Endothelial cell (in vitro differentiated cells): ENCODE measurements at regions not wholly inside any gene's neighbourhood (a gene's known extent, or its start where the extent isn't known, plus 50 kb on each side); places are given as distances from the start of the nearest gene placed in this dataset.

Source experiments
- DNase-seq: peaks from one replicate; pipeline ENCODE4 v3.0.0; 2021; ENCODE audit warnings: low spot score
- H3K27ac Mint-ChIP-seq: one replicate; pipeline ENCODE4 v1.8.0; 2021; ENCODE audit warnings: mixed read lengths, inconsistent platforms; ENCODE audit not compliant: unreplicated experiment
- H3K27me3 Mint-ChIP-seq: one replicate; pipeline ENCODE4 v1.8.0; 2021; ENCODE audit warnings: mild to moderate bottlenecking, moderate library complexity, mixed read lengths, inconsistent platforms; ENCODE audit not compliant: unreplicated experiment
- H3K36me3 Mint-ChIP-seq: one replicate; pipeline ENCODE4 v1.8.0; 2021; ENCODE audit warnings: mild to moderate bottlenecking, low read depth, mixed read lengths, inconsistent platforms; ENCODE audit not compliant: unreplicated experiment
- H3K4me1 Mint-ChIP-seq: one replicate; pipeline ENCODE4 v1.8.0; 2021; ENCODE audit warnings: mild to moderate bottlenecking, mixed read lengths, inconsistent platforms; ENCODE audit not compliant: unreplicated experiment
- H3K4me3 Mint-ChIP-seq: one replicate; pipeline ENCODE4 v1.8.0; 2021; ENCODE audit warnings: mild to moderate bottlenecking, mixed read lengths, inconsistent platforms; ENCODE audit not compliant: unreplicated experiment
- H3K9me3 Mint-ChIP-seq: one replicate; pipeline ENCODE4 v1.8.0; 2021; ENCODE audit warnings: mixed read lengths, inconsistent platforms; ENCODE audit not compliant: unreplicated experiment
- CTCF ChIP-seq: fragments of 200-600 bp; sonication (generic); IDR thresholded peaks from one replicate; pipeline ENCODE4 v1.5.0; 2021; ENCODE audit warnings: antibody characterized with exemption; ENCODE audit not compliant: unreplicated experiment

GRCh38 chr1:17883136-17883535, 128.0 kb downstream of the ACTL8 start:
- Mint-ChIP-seq H3K27me3 (peaks cover 5% of the 10 kb centered on the region), H3K4me3 (no peak overlapping the region), H3K36me3 (no peaks in the 10 kb centered on the region), H3K27ac (no peak overlapping the region), H3K4me1 (no peaks in the 10 kb centered on the region), H3K9me3 (no peaks in the 10 kb centered on the region)
- no peak for TF ChIP-seq CTCF
- no peak for DNase-seq

- Mint-ChIP-seq H3K4me3 (no peak overlapping the region), H3K4me1 (no peaks in the 10 kb centered on the region), H3K27ac (no peak overlapping the region), H3K36me3 (no peaks in the 10 kb centered on the region), H3K9me3 (no peaks in the 10 kb centered on the region), H3K27me3 (peaks cover 5% of the 10 kb centered on the region)
- no peak for DNase-seq
- no peak for TF ChIP-seq CTCF
Measured at GRCh38 chr1:17883662-17884395, 128.7 kb downstream of the ACTL8 start.

- peaks cover 7% of the 10 kb centered on the region for H3K27me3 Mint-ChIP-seq
- no peak for TF ChIP-seq CTCF
- H3K27ac Mint-ChIP-seq: no peak overlapping the region
- no peaks in the 10 kb centered on the region for H3K4me1 Mint-ChIP-seq
- H3K4me3 Mint-ChIP-seq: no peak overlapping the region
- no peak for DNase-seq
- no peaks in the 10 kb centered on the region for H3K36me3 Mint-ChIP-seq
- no peaks in the 10 kb centered on the region for H3K9me3 Mint-ChIP-seq
Measured at GRCh38 chr1:17885663-17886320, 130.7 kb downstream of the ACTL8 start.

GRCh38 chr1:17886386-17886785, 131.3 kb downstream of the ACTL8 start:
- TF ChIP-seq CTCF: no peak
- H3K27ac Mint-ChIP-seq: no peak overlapping the region
- no peaks in the 10 kb centered on the region for H3K36me3 Mint-ChIP-seq
- no peak for DNase-seq
- no peaks in the 10 kb centered on the region for H3K9me3 Mint-ChIP-seq
- H3K4me3 Mint-ChIP-seq: no peak overlapping the region
- H3K4me1 Mint-ChIP-seq: no peaks in the 10 kb centered on the region
- H3K27me3 Mint-ChIP-seq: peaks cover 7% of the 10 kb centered on the region

GRCh38 chr1:17886838-17887441, 131.8 kb downstream of the ACTL8 start:
- TF ChIP-seq CTCF: no peak
- H3K27me3 Mint-ChIP-seq: peaks cover 8% of the 10 kb centered on the region

More at GRCh38 chr1:17886838-17887441, 131.8 kb downstream of the ACTL8 start:
- no peaks in the 10 kb centered on the region for H3K4me1 Mint-ChIP-seq
- no peak overlapping the region for H3K27ac Mint-ChIP-seq
- no peak overlapping the region for H3K4me3 Mint-ChIP-seq
- DNase-seq: no peak
- no peaks in the 10 kb centered on the region for H3K36me3 Mint-ChIP-seq
- H3K9me3 Mint-ChIP-seq: no peaks in the 10 kb centered on the region
